Peyer's patch (tissue), 4 donors: ENCODE measurements at regions not wholly inside any gene's neighbourhood (a gene's known extent, or its start where the extent isn't known, plus 50 kb on each side); places are given as distances from the start of the nearest gene placed in this dataset.

Experiments
- DNase-seq, 3 donors: peaks; one replicate each; pipeline ENCODE4 v3.0.0-alpha.2; 2017 to 2019
- H3K27ac ChIP-seq, 4 donors: fragments of 200-600 bp; sonication (generic); one replicate each; pipeline ENCODE4 v1.5.1; 2016 to 2019
- H3K27me3 ChIP-seq, 2 donors: fragments of 200-600 bp; sonication (generic); one replicate each; pipeline ENCODE4 v1.5.1; 2019
- H3K36me3 ChIP-seq, 3 donors: fragments of 200-600 bp; sonication (generic); one replicate each; pipeline ENCODE4 v1.5.1; 2016 to 2019
- H3K4me1 ChIP-seq, 4 donors: fragments of 200-600 bp; sonication (generic); one replicate each; pipeline ENCODE4 v1.5.1; 2016 to 2019
- H3K4me3 ChIP-seq, 4 donors: fragments of 200-600 bp; sonication (generic); 1 replicate in 3 of 4; 2 replicates in 1 of 4; pipeline ENCODE4 v1.5.1; 2016 to 2019; ENCODE audit warnings: mild to moderate bottlenecking in 1 of 4
- H3K9me3 ChIP-seq, 4 donors: fragments of 200-600 bp; sonication (generic); one replicate each; pipeline ENCODE4 v1.5.1; 2016 to 2019; ENCODE audit warnings: mild to moderate bottlenecking in 1 of 4
- CTCF ChIP-seq, 6 experiments: fragments of 450-650 bp in 4 of 6; fragments of 200-600 bp in 2 of 6; sonication (generic) in 1 of 6; IDR thresholded peaks; one replicate each; pipeline ENCODE4 v1.5.1; 2017 to 2019; ENCODE audit warnings: antibody characterized with exemption in 6 of 6, mild to moderate bottlenecking in 3 of 6, moderate library complexity in 1 of 6
- POLR2A ChIP-seq, 2 donors: fragments of 450-650 bp; IDR thresholded peaks; one replicate each; pipeline ENCODE4 v1.5.1; 2017; ENCODE audit warnings: antibody characterized with exemption in 2 of 2, mild to moderate bottlenecking in 2 of 2, moderate library complexity in 2 of 2

DNA sequence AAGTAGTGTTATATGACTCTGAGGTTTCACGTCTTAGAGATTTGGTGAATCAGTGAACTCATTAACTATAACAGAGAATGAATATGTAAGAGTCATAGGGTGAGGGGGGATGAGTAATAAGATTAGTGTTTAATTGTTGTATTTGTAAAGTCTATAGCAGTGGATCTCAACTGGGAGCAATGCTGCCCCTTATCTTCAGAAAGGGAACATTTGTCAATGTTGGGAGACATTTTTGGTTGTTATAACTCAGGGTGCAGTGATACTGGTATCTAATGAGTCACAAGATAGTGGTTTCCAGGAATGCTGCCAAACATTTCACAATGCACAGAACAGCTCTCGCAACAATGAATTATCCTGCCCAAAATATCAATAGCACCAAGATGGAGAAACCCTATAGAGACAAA, 1193.7 kb downstream of the GALC start:
- no peak for TF ChIP-seq CTCF (IDR thresholded peaks at IDR 0.05)
- TF ChIP-seq POLR2A (IDR thresholded peaks at IDR 0.05), result no peak
- H3K36me3 ChIP-seq, result no peaks in the 10 kb centered on the region
- no peak overlapping the region for H3K27ac ChIP-seq
- no peak for DNase-seq
- no peaks in the 10 kb centered on the region for H3K9me3 ChIP-seq
- no peaks in the 10 kb centered on the region for H3K4me1 ChIP-seq
- H3K27me3 ChIP-seq, result no peaks in the 10 kb centered on the region
- H3K4me3 ChIP-seq, result no peak overlapping the region

DNA sequence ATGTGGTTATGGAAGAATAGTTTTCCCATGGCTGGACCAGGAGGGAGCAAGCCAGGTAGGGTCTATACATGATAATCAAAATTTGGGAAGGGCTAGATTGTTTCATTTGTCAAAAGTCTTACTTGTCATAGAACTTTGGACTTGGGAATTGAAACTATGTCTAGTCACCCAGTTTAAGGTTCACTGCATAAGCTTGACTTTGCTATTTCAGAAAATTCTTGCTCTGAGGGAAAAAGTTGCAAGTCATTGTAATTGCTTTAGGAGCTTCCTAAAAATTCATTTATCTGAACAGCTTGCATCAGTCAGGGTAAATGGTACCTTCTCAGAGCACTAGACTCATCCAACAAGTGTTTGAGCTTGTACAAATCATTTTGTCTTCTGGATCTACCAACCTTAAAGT, 1194.7 kb downstream of the GALC start:
- no peak overlapping the region for H3K27ac ChIP-seq
- no peaks in the 10 kb centered on the region for H3K36me3 ChIP-seq
- TF ChIP-seq POLR2A (IDR thresholded peaks at IDR 0.05), result no peak
- no peak for TF ChIP-seq CTCF (IDR thresholded peaks at IDR 0.05)
- no peaks in the 10 kb centered on the region for H3K9me3 ChIP-seq
- no peak for DNase-seq
- no peak overlapping the region for H3K4me3 ChIP-seq
- H3K27me3 ChIP-seq, result no peaks in the 10 kb centered on the region
- H3K4me1 ChIP-seq, result no peaks in the 10 kb centered on the region

GRCh38 chr14:86797075-86797351, 1196.0 kb downstream of the GALC start:
- no peak for DNase-seq
- H3K4me3 ChIP-seq, result no peak overlapping the region
- TF ChIP-seq CTCF (IDR thresholded peaks at IDR 0.05) (no peak), POLR2A (IDR thresholded peaks at IDR 0.05) (no peak)
- no peak overlapping the region for H3K27ac ChIP-seq
- H3K4me1 ChIP-seq, result no peaks in the 10 kb centered on the region
- no peaks in the 10 kb centered on the region for H3K9me3 ChIP-seq
- H3K27me3 ChIP-seq, result no peaks in the 10 kb centered on the region
- H3K36me3 ChIP-seq, result no peaks in the 10 kb centered on the region

DNA sequence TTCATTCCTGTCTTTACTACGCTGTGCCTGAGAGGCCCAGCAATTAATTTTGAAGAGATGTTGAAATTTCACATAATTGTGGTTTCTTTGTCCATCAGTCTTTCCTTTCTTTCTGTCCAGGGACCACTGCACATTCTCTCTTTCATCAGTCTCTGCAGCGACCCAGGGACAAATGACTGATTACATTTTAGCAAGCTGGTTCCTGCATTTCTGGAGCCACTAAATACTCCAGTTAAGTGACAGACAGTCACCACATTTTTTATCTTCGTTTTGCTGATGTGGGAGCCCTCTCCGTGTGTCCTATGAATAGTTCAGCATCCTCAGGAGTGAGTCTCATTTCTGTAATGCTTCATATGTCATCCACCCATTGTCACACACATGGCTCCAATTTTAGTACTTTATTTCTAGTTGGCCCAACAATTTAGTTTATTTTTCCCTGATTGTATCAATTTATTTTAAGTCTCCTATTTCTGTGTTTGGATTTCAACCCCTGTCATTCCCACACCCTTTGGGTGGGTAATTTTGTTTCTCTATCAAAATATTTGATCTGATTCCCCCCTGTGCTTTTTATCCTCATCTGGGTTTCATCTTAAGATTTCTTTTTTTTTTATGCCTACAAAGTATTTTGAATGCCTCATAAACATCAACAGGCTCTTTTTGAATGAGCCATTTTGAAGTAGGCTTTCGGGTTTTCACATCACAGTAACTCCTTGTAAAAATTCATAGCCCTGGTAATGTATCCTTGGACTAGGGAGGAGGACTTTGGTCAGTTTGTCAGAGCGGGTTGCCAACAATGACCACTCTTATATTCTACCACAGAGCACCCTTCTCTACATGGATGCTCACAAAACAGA, 1196.5 kb downstream of the GALC start:
- Histone ChIP-seq H3K36me3 (no peaks in the 10 kb centered on the region), H3K4me1 (no peaks in the 10 kb centered on the region), H3K27ac (no peak overlapping the region), H3K27me3 (no peaks in the 10 kb centered on the region), H3K4me3 (no peak overlapping the region), H3K9me3 (no peaks in the 10 kb centered on the region)
- TF ChIP-seq POLR2A (IDR thresholded peaks at IDR 0.05), result no peak
- no peak for DNase-seq

GRCh38 chr14:86794689-86795088, 1198.3 kb downstream of the GALC start:
- no peaks in the 10 kb centered on the region for H3K36me3 ChIP-seq
- no peak overlapping the region for H3K27ac ChIP-seq
- no peaks in the 10 kb centered on the region for H3K9me3 ChIP-seq
- TF ChIP-seq POLR2A (IDR thresholded peaks at IDR 0.05), result no peak
- TF ChIP-seq CTCF (IDR thresholded peaks at IDR 0.05), result no peak
- H3K27me3 ChIP-seq, result no peaks in the 10 kb centered on the region
- no peaks in the 10 kb centered on the region for H3K4me1 ChIP-seq
- no peak overlapping the region for H3K4me3 ChIP-seq
- DNase-seq, result no peak

GRCh38 chr14:86790408-86791364, 1202.3 kb downstream of the GALC start:
- no peaks in the 10 kb centered on the region for H3K27me3 ChIP-seq
- H3K4me1 ChIP-seq, result no peaks in the 10 kb centered on the region
- DNase-seq, result no peak
- H3K36me3 ChIP-seq, result no peaks in the 10 kb centered on the region
- H3K9me3 ChIP-seq, result no peaks in the 10 kb centered on the region
- no peak overlapping the region for H3K4me3 ChIP-seq
- no peak overlapping the region for H3K27ac ChIP-seq
- TF ChIP-seq POLR2A (IDR thresholded peaks at IDR 0.05) (no peak), CTCF (IDR thresholded peaks at IDR 0.05) (no peak)
